ENCODE measurements at regions not wholly inside any gene's neighbourhood (a gene's known extent, or its start where the extent isn't known, plus 50 kb on each side); places are given as distances from the start of the nearest gene placed in this dataset.

GRCh38 chr2:128772671-128773070 is 454.0 kb upstream of the HS6ST1 start:
- DNase-seq (ENCODE audit: low read depth in 2 of 2): no peak
- Histone ChIP-seq H3K27me3 (ENCODE audit: control insufficient read depth, insufficient read depth, low read length) (no peaks in the 10 kb centered on the region), H3K4me2 (ENCODE audit: extremely low read depth, insufficient read depth, low read length) (no peak overlapping the region), H3K9me3 (ENCODE audit: control insufficient read depth, insufficient read depth, low read depth, low read length) (no peaks in the 10 kb centered on the region), H3K79me2 (ENCODE audit: control insufficient read depth, insufficient read depth, low read length) (no peaks in the 10 kb centered on the region), H3K36me3 (ENCODE audit: control insufficient read depth, insufficient read depth, low read length) (no peaks in the 10 kb centered on the region), H3K4me3 (replicated peaks in 1 of 4; ENCODE audit: control extremely low read depth in 1 of 4, insufficient read depth in 1 of 4, low read depth in 3 of 4, low read length in 4 of 4) (no peak overlapping the region), H3K4me1 (ENCODE audit: control insufficient read depth, extremely low read depth, insufficient read depth, low read length) (no peaks in the 10 kb centered on the region), H2AFZ (ENCODE audit: low read length) (no peak overlapping the region), H3K27ac (ENCODE audit: insufficient read depth, low read length) (no peak overlapping the region), H3K9ac (ENCODE audit: insufficient read depth, low read length) (no peak overlapping the region), H4K20me1 (ENCODE audit: control insufficient read depth, extremely low read depth, insufficient read depth, low read length) (no peaks in the 10 kb centered on the region)
- no peak for TF ChIP-seq CTCF (conservative IDR thresholded peaks at IDR 0.05 in 1 of 2, IDR thresholded peaks at IDR 0.05 in 1 of 2; ENCODE audit: low read depth in 1 of 2, low read length in 2 of 2)
- no peak for TF ChIP-seq EZH2 (IDR thresholded peaks at IDR 0.05; ENCODE audit: low read length, missing control alignments)

- Histone ChIP-seq H4K20me1 (ENCODE audit: control insufficient read depth, extremely low read depth, insufficient read depth, low read length) (no peaks in the 10 kb centered on the region), H3K79me2 (ENCODE audit: control insufficient read depth, insufficient read depth, low read length) (no peaks in the 10 kb centered on the region), H3K9me3 (ENCODE audit: control insufficient read depth, insufficient read depth, low read depth, low read length) (no peaks in the 10 kb centered on the region), H3K27ac (ENCODE audit: insufficient read depth, low read length) (no peak overlapping the region), H3K27me3 (ENCODE audit: control insufficient read depth, insufficient read depth, low read length) (no peaks in the 10 kb centered on the region), H3K4me3 (replicated peaks in 1 of 4; ENCODE audit: control extremely low read depth in 1 of 4, insufficient read depth in 1 of 4, low read depth in 3 of 4, low read length in 4 of 4) (no peak overlapping the region), H3K4me1 (ENCODE audit: control insufficient read depth, extremely low read depth, insufficient read depth, low read length) (no peaks in the 10 kb centered on the region), H2AFZ (ENCODE audit: low read length) (no peak overlapping the region), H3K4me2 (ENCODE audit: extremely low read depth, insufficient read depth, low read length) (no peak overlapping the region), H3K9ac (ENCODE audit: insufficient read depth, low read length) (no peak overlapping the region), H3K36me3 (ENCODE audit: control insufficient read depth, insufficient read depth, low read length) (no peaks in the 10 kb centered on the region)
- TF ChIP-seq EZH2 (IDR thresholded peaks at IDR 0.05; ENCODE audit: low read length, missing control alignments) (no peak), CTCF (conservative IDR thresholded peaks at IDR 0.05 in 1 of 2, IDR thresholded peaks at IDR 0.05 in 1 of 2; ENCODE audit: low read depth in 1 of 2, low read length in 2 of 2) (no peak)
- DNase-seq (ENCODE audit: low read depth in 2 of 2): no peak
These were observed 455.1 kb upstream of the HS6ST1 start for GRCh38 chr2:128773641-128774319.

DNA sequence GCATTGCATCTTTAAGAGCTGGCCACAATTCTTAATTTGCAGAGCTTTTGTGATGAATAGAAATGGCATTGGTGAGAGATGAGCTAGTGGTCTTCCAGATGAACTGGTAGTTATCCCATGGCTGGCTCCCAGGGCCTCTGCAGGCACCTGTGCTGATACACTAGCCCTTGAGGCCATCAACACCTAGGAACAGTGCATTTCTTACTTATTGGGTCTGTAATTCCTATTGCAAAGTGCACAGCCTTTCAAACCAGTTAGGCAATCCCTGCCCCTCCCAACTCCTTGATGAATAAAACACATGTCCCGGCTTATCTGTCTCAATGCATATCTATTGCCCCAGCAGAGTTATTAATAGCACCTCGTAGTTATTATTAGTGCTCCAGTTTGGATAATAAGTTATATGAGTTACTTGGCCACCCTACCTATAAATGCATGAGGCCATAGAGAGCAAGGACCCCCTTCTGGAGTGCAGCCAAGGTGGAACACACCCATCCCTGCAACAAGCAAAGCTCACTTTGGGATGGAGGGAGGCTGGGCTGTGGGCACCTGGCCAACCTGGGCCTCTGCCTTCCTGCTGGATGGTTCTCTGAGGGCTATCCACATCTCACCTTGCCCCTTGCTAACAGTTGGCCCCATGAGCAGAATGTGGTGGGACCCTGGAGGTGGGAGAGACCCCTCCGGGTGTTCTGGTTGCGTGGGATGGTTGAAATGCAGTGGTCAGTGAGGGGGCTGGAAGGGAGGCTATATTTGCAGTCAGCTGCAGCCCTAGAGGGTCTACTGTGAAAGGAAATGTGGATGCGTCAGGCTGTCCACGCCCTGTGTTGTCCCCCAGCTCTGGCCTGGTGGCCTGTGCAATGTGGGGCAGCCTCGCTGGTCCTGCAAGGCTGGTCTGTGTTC is 455.9 kb upstream of the HS6ST1 start:
- Histone ChIP-seq H3K36me3 (ENCODE audit: control insufficient read depth, insufficient read depth, low read length) (no peaks in the 10 kb centered on the region), H3K27me3 (ENCODE audit: control insufficient read depth, insufficient read depth, low read length) (no peaks in the 10 kb centered on the region), H3K9ac (ENCODE audit: insufficient read depth, low read length) (no peak overlapping the region), H3K4me2 (ENCODE audit: extremely low read depth, insufficient read depth, low read length) (no peak overlapping the region), H3K9me3 (ENCODE audit: control insufficient read depth, insufficient read depth, low read depth, low read length) (no peaks in the 10 kb centered on the region), H2AFZ (ENCODE audit: low read length) (no peak overlapping the region), H4K20me1 (ENCODE audit: control insufficient read depth, extremely low read depth, insufficient read depth, low read length) (no peaks in the 10 kb centered on the region), H3K4me1 (ENCODE audit: control insufficient read depth, extremely low read depth, insufficient read depth, low read length) (no peaks in the 10 kb centered on the region), H3K79me2 (ENCODE audit: control insufficient read depth, insufficient read depth, low read length) (no peaks in the 10 kb centered on the region), H3K4me3 (replicated peaks in 1 of 4; ENCODE audit: control extremely low read depth in 1 of 4, insufficient read depth in 1 of 4, low read depth in 3 of 4, low read length in 4 of 4) (no peak overlapping the region), H3K27ac (ENCODE audit: insufficient read depth, low read length) (no peak overlapping the region)
- TF ChIP-seq CTCF (conservative IDR thresholded peaks at IDR 0.05 in 1 of 2, IDR thresholded peaks at IDR 0.05 in 1 of 2; ENCODE audit: low read depth in 1 of 2, low read length in 2 of 2): peak in 1 of 2 donors; percentile 3
- no peak for TF ChIP-seq EZH2 (IDR thresholded peaks at IDR 0.05; ENCODE audit: low read length, missing control alignments)
- DNase-seq (ENCODE audit: low read depth in 2 of 2): no peak
